Neural cell (in vitro differentiated cells): ENCODE measurements at regions not wholly inside any gene's neighbourhood (a gene's known extent, or its start where the extent isn't known, plus 50 kb on each side); places are given as distances from the start of the nearest gene placed in this dataset.

Experiments
- H2AFZ ChIP-seq: fragments of 200-600, 300-800 bp; sonication (generic), shearing (Covaris generic); 2 replicates; pipeline ENCODE4 v1.6.0; 2014; ENCODE audit warnings: low read depth, mild to moderate bottlenecking, antibody characterized with exemption, low read length, moderate library complexity
- H3F3A ChIP-seq: fragments of 200-600 bp; shearing (Covaris generic); 2 replicates; pipeline ENCODE4 v1.6.1; 2016; ENCODE audit warnings: mild to moderate bottlenecking, moderate library complexity, mixed read lengths, antibody characterized with exemption, low read length; ENCODE audit not compliant: insufficient read depth, poor library complexity, severe bottlenecking
- H3K27ac ChIP-seq: fragments of 200-600, 300-800 bp; sonication (generic), shearing (Covaris generic); 2 replicates; pipeline ENCODE4 v1.5.1; 2014; ENCODE audit warnings: mild to moderate bottlenecking, low read length, moderate library complexity
- H3K27me3 ChIP-seq: fragments of 300-800, 200-600 bp; sonication (generic), shearing (Covaris generic); 2 replicates; pipeline ENCODE4 v1.6.0; 2014; ENCODE audit warnings: mild to moderate bottlenecking, low read depth, low read length, moderate library complexity; ENCODE audit not compliant: insufficient read depth
- H3K36me3 ChIP-seq: fragments of 300-800, 200-600 bp; sonication (generic), shearing (Covaris generic); 2 replicates; pipeline ENCODE4 v1.5.1; 2014; ENCODE audit warnings: mild to moderate bottlenecking, antibody characterized with exemption, low read length, moderate library complexity; ENCODE audit not compliant: insufficient read depth
- H3K4me2 ChIP-seq: fragments of 300-800, 200-600 bp; sonication (generic), shearing (Covaris generic); 2 replicates; pipeline ENCODE4 v1.6.0; 2014; ENCODE audit warnings: mild to moderate bottlenecking, low read length
- H3K4me3 ChIP-seq: fragments of 300-800, 200-600 bp; sonication (generic), shearing (Covaris generic); 2 replicates; pipeline ENCODE4 v1.5.1; 2014; ENCODE audit warnings: mild to moderate bottlenecking, low read length, moderate library complexity
- H3K79me2 ChIP-seq: fragments of 200-600 bp; shearing (Covaris generic); replicated peaks from 2 replicates; pipeline ENCODE4 v1.6.0; 2014; ENCODE audit warnings: mild to moderate bottlenecking, low read length, moderate library complexity; ENCODE audit not compliant: insufficient read depth
- H3K9ac ChIP-seq: fragments of 300-800, 200-600 bp; sonication (generic), shearing (Covaris generic); 2 replicates; pipeline ENCODE4 v1.6.1; 2016; ENCODE audit warnings: mild to moderate bottlenecking, low read length, mixed read lengths
- H3K9me2 ChIP-seq: fragments of 200-600 bp; shearing (Covaris generic); 2 replicates; pipeline ENCODE4 v1.6.1; 2016; ENCODE audit warnings: mild to moderate bottlenecking, low read length, mixed read lengths; ENCODE audit not compliant: insufficient read depth
- H3K9me3 ChIP-seq: fragments of 200-600, 300-800 bp; sonication (generic), shearing (Covaris generic); 2 replicates; pipeline ENCODE4 v1.6.1; 2016; ENCODE audit warnings: mild to moderate bottlenecking, mixed run types, low read length, moderate library complexity, mixed read lengths
- H4K20me1 ChIP-seq: fragments of 200-600 bp; shearing (Covaris generic); 2 replicates; pipeline ENCODE4 v1.6.1; 2016; ENCODE audit warnings: mild to moderate bottlenecking, mixed run types; ENCODE audit not compliant: insufficient read depth
- EP300 ChIP-seq: fragments of 450-650 bp; conservative IDR thresholded peaks from 2 replicates; pipeline ENCODE4 v1.6.1; 2014; ENCODE audit warnings: antibody characterized with exemption, mild to moderate bottlenecking, moderate library complexity; ENCODE audit not compliant: poor library complexity, severe bottlenecking
- EZH2 ChIP-seq: fragments of 200-600, 300-800 bp; shearing (Covaris generic), sonication (generic); IDR thresholded peaks from 2 replicates; pipeline ENCODE4 v1.6.1; 2014; ENCODE audit warnings: antibody characterized with exemption, low read length, borderline replicate concordance, mild to moderate bottlenecking; ENCODE audit not compliant: insufficient read depth, poor library complexity, severe bottlenecking
- MXI1 ChIP-seq: fragments of 450-650 bp; conservative IDR thresholded peaks from 2 replicates; pipeline ENCODE4 v1.6.1; 2014; ENCODE audit warnings: antibody characterized with exemption, mild to moderate bottlenecking; ENCODE audit not compliant: poor library complexity, severe bottlenecking
- POLR2AphosphoS5 ChIP-seq: IDR thresholded peaks from 2 replicates; pipeline ENCODE4 v1.6.1; 2012
- RAD21 ChIP-seq: fragments of 450-650 bp; conservative IDR thresholded peaks from 2 replicates; pipeline ENCODE4 v1.6.1; 2014; ENCODE audit warnings: antibody characterized with exemption, mild to moderate bottlenecking, moderate library complexity
- SMC3 ChIP-seq: fragments of 450-650 bp; conservative IDR thresholded peaks from 2 replicates; pipeline ENCODE4 v1.6.1; 2014; ENCODE audit warnings: antibody characterized with exemption, mild to moderate bottlenecking, moderate library complexity; ENCODE audit not compliant: poor library complexity
- TAF1 ChIP-seq: IDR thresholded peaks from 2 replicates; pipeline ENCODE4 v1.6.1; 2012; ENCODE audit warnings: low read depth
- TF ChIP-seq, protein P1 (sequence below): IDR thresholded peaks from 2 replicates; pipeline ENCODE4 v1.6.1; 2012; ENCODE audit warnings: borderline replicate concordance
- TF ChIP-seq, protein P2 (sequence below): fragments of 450-650 bp; IDR thresholded peaks from 2 replicates; pipeline ENCODE4 v1.5.1; 2014; ENCODE audit warnings: antibody characterized with exemption, mild to moderate bottlenecking, moderate library complexity; ENCODE audit not compliant: poor library complexity, severe bottlenecking

DNA sequence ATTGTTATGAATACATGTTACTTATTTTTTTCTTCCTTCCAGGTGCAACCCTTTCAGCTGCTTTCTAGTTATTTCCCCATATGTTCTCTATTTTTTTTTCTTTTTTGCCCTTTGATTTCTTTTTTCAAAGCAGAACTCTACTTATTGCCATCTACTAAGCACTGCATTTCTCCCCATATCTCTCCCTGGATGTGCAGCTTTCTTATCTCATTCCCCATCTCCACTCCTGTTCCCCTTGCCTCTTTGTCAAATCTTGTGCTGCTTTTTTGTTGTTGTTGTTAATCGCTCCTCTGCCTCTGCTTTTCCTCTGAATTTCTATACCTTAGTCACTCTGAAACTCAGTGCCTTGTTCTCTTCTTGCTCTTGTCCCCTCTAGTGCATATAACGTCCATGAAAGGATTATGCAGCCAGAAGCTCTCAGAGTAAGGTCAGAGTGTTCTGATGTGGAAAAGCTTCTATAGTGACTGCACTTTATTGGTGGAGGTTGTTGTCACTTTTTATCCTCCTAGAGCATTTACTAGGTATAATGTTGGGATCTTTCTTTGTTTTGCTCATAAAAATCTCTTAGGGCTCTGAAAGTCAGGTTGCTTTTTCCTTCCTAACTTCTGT is 51.1 kb upstream of the JADE1 start:
- Histone ChIP-seq H3F3A (no peaks in the 10 kb centered on the region), H2AFZ (no peak overlapping the region), H3K4me3 (no peak overlapping the region), H3K9ac (no peak overlapping the region), H3K27ac (no peak overlapping the region), H3K27me3 (no peaks in the 10 kb centered on the region), H3K9me2 (no peaks in the 10 kb centered on the region), H3K36me3 (no peaks in the 10 kb centered on the region), H3K9me3 (no peaks in the 10 kb centered on the region), H3K79me2 (no peaks in the 10 kb centered on the region), H3K4me2 (no peak overlapping the region), H4K20me1 (no peaks in the 10 kb centered on the region)
- TF ChIP-seq POLR2AphosphoS5 (no peak), SMC3 (no peak), MXI1 (no peak), EZH2 (no peak), EP300 (no peak), RAD21 (no peak), TAF1 (no peak)
- TF ChIP-seq, protein P1, sequence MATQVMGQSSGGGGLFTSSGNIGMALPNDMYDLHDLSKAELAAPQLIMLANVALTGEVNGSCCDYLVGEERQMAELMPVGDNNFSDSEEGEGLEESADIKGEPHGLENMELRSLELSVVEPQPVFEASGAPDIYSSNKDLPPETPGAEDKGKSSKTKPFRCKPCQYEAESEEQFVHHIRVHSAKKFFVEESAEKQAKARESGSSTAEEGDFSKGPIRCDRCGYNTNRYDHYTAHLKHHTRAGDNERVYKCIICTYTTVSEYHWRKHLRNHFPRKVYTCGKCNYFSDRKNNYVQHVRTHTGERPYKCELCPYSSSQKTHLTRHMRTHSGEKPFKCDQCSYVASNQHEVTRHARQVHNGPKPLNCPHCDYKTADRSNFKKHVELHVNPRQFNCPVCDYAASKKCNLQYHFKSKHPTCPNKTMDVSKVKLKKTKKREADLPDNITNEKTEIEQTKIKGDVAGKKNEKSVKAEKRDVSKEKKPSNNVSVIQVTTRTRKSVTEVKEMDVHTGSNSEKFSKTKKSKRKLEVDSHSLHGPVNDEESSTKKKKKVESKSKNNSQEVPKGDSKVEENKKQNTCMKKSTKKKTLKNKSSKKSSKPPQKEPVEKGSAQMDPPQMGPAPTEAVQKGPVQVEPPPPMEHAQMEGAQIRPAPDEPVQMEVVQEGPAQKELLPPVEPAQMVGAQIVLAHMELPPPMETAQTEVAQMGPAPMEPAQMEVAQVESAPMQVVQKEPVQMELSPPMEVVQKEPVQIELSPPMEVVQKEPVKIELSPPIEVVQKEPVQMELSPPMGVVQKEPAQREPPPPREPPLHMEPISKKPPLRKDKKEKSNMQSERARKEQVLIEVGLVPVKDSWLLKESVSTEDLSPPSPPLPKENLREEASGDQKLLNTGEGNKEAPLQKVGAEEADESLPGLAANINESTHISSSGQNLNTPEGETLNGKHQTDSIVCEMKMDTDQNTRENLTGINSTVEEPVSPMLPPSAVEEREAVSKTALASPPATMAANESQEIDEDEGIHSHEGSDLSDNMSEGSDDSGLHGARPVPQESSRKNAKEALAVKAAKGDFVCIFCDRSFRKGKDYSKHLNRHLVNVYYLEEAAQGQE = no peak
- TF ChIP-seq, protein P2, sequence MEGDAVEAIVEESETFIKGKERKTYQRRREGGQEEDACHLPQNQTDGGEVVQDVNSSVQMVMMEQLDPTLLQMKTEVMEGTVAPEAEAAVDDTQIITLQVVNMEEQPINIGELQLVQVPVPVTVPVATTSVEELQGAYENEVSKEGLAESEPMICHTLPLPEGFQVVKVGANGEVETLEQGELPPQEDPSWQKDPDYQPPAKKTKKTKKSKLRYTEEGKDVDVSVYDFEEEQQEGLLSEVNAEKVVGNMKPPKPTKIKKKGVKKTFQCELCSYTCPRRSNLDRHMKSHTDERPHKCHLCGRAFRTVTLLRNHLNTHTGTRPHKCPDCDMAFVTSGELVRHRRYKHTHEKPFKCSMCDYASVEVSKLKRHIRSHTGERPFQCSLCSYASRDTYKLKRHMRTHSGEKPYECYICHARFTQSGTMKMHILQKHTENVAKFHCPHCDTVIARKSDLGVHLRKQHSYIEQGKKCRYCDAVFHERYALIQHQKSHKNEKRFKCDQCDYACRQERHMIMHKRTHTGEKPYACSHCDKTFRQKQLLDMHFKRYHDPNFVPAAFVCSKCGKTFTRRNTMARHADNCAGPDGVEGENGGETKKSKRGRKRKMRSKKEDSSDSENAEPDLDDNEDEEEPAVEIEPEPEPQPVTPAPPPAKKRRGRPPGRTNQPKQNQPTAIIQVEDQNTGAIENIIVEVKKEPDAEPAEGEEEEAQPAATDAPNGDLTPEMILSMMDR = no peak

DNA sequence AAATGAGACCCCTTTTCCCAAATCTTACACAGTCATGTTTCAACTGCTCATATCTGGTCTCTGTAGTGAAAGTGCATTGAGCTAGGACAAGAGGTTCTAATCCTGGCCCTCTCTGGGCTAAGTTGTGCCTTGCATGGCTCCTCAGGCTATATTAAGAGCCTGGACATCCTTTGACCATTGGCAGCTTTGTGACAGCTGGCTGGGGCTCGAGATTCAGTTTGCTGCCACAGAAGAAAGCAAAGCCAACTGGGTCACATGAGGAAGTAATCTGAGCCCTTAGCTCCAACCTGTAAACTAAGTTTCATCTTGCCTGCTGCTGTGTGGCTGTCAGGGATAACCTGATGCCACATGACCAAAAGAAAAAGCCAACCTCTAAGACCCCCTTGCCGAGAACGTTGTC is 51.8 kb upstream of the JADE1 start:
- Histone ChIP-seq H3K79me2 (no peaks in the 10 kb centered on the region), H3K9ac (no peak overlapping the region), H3K9me2 (no peaks in the 10 kb centered on the region), H3K4me2 (no peak overlapping the region), H3K27me3 (no peaks in the 10 kb centered on the region), H3K36me3 (no peaks in the 10 kb centered on the region), H3K9me3 (no peaks in the 10 kb centered on the region), H3K27ac (no peak overlapping the region), H4K20me1 (no peaks in the 10 kb centered on the region), H2AFZ (no peak overlapping the region), H3F3A (no peaks in the 10 kb centered on the region), H3K4me3 (no peak overlapping the region)
- no peak for TF ChIP-seq EP300
- no peak for TF ChIP-seq EZH2
- TF ChIP-seq, protein P2 = no peak
- TF ChIP-seq, protein P1 = no peak
- no peak for TF ChIP-seq TAF1
- TF ChIP-seq RAD21 = no peak
- TF ChIP-seq MXI1 = no peak
- TF ChIP-seq SMC3 = no peak
- TF ChIP-seq POLR2AphosphoS5 = no peak
